ENCODE measurements at regions not wholly inside any gene's neighbourhood (a gene's known extent, or its start where the extent isn't known, plus 50 kb on each side); places are given as distances from the start of the nearest gene placed in this dataset.

GRCh38 chr1:193806079-193807048, 620.0 kb upstream of the B3GALT2 start:
- no peak for DNase-seq

GRCh38 chr1:193799948-193800690, 613.7 kb upstream of the B3GALT2 start:
- peak; percentile 34 for DNase-seq

- DNase-seq: no peak
Measured at GRCh38 chr1:193799371-193799770, 613.0 kb upstream of the B3GALT2 start.

DNA sequence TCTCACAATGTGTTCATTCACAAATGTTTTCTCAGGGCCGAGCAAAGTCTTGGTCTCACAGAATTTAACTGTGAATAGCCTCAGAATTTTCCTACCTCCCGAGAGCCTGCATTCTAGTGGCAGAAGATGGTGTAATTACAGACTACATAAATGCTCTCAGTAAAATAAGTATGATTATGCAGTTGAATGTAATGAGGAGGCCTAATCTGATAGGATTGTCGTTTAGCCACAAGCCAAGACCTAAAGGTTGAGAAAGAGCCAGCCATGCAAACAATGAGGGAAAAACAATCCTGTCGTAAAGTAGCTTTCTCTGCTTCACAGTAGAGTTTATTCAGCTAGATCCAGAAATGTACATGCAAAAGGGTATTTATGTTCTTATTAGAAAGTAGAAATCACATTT, 607.8 kb upstream of the B3GALT2 start:
- DNase-seq: no peak

- DNase-seq: no peak
Measured at GRCh38 chr1:193791746-193792145, 605.3 kb upstream of the B3GALT2 start.

GRCh38 chr1:193787061-193787460, 600.6 kb upstream of the B3GALT2 start:
- no peak for DNase-seq

DNA sequence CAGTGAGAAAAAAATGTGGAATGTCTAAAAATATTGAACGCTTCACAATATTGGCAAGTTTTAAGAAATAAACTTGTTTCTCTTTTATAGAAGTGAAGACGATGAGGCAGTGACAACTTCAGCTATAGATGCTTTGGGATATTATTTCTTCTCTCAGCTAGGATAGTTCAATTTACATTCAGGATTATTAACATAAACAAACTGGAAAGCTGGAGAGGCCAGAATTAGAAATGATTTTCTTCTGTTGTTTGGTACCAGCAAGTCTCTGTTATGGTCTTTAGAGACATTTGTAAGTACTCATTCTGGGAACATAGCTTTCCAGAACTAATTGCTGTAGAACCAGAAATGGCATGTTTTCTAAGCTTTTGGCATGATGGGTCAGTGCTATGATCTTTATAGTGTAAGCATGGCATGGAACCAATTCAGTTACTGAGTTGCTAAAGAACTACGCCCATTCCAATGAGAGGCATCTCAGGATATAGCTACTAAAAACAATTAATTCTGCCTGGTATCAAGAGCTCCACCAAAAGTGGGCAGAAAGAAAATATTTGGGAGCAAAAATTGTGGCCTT, 599.5 kb upstream of the B3GALT2 start:
- no peak for DNase-seq

GRCh38 chr1:193774536-193775323, 588.3 kb upstream of the B3GALT2 start:
- DNase-seq: no peak

DNA sequence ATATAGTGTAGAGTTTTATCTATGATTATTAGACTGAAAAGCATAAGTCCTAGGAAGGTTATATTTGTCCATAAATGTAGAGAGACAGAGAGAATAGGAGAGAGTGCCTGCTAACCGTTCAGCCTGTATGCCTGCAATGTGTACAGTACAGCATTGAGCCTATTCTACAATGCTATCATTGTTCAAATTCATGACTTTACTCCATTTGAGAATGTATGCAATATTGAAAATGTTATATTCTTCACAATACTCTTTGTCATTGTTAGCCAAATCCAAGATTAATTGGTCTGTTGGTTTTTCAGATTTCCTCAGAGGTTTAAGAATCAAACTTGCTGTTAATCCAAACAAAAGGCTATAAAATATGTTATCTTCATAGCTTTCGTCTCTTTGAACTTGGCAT, 585.2 kb upstream of the B3GALT2 start:
- DNase-seq: no peak

GRCh38 chr1:193769651-193770050, 583.2 kb upstream of the B3GALT2 start:
- peak; percentile 39 for DNase-seq

DNA sequence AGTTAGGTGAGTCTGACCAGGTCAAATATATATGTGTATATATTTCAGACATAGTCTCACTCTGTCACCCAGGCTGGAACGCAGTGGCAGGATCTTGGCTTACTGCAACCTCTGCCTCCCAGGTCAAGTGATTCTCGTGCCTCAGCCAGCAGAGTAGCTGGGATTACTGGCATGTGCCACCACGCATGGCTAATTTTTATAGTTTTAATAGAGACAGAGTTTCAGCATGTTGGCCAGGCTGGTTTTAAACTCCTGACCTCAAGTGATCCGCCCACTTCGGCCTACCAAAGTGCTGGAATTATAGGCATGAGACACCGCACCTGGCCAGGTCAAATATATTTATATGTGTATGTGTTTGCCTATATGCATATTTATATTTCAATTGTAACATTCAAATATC, 581.5 kb upstream of the B3GALT2 start:
- no peak for DNase-seq

DNA sequence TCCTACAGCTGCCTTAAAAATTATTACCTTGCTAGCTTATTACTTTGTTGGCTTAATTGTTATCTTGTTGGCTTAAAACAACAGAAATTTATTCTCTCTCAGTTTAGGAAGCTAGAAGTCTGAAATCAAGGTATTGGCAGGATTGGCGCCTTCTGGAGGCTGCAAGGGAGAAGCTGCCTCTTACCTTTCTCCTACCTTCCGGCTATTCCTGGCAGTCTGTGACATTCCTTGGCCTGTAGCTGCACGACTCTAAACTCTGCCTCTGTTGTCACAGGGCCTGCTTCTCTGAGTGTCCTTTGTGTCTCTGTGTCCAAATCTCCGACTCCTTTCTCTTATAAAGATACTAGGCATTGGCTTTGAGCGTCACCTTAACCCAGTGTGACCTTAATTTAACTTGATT, 579.9 kb upstream of the B3GALT2 start:
- no peak for DNase-seq

DNA sequence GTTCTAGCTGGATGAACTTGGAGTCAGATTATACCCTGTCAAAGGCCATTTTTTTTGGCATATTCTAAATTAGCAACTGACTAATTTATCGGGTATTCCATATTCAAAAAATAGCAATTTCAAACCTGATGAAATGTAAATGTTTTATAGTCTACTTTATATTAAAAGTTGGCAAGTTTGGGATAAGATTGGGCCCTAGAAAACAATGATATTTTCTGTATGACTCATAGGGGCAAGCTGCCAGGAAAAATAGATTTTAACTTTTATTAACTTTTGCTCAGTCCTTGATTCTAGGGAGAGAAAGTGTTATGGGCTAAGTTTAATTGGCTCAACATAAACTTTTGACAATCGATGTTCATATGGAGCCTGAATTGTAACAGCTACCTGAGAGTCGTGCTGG, 576.9 kb upstream of the B3GALT2 start:
- DNase-seq: peak; percentile 43

GRCh38 chr1:193762236-193762635, 575.8 kb upstream of the B3GALT2 start:
- DNase-seq: no peak

- no peak for DNase-seq
Measured at GRCh38 chr1:193755441-193755840, 569.0 kb upstream of the B3GALT2 start.

DNA sequence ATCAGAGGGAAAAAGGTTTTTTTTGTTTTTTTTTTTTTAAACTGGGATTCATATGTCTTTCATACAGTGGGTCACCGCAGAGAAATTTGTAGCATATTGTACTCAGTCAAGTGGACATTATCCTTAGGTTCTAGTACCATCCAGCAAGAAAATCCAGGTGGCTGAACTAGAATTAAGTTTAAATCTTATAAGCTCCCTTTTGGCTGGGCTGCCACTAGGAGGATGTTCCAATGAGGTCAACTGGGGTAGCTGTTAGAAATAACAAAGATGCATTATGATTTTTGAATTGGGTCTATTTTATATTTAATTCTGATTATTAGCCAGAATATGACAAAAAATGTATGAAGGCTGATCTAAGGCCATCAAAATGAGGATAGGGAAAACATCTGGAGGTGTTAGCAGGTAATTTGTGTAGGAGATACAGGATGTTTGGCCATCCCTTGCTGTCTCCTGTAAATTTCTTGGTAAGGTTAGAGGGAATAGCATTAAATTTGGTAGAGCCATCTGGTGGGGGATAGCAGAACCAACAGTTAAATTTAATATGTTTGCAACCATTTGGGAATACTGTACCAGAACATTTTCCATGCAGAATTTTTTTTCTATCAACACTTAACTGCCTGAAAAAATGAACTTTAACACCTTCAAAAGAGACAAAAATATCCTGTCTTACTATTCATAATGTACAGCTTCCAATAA, 568.5 kb upstream of the B3GALT2 start:
- DNase-seq: peak; percentile 12

- DNase-seq: no peak
Measured at GRCh38 chr1:193754151-193754550, 567.7 kb upstream of the B3GALT2 start.

GRCh38 chr1:193753038-193753756, 566.8 kb upstream of the B3GALT2 start:
- DNase-seq: no peak

DNA sequence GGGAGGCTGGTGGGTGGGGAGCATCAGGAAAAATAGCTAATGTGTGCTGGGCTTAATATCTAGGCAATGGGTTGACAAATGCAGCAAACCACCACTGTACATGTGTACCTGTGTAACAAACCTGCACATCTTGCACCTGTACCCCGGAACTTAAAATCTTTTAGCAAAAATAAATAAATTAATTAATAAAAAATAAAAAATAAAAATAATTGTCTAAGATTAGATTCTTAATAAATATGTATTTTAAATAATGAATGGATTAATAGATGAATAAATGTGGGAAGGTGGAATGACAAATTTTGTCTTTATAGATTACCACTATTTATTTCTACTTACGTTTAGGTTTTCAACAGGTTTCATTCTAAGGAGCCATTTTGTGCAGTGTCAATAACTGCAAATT, 563.5 kb upstream of the B3GALT2 start:
- DNase-seq: no peak

GRCh38 chr1:193747579-193747978, 561.2 kb upstream of the B3GALT2 start:
- peak; percentile 32 for DNase-seq

DNA sequence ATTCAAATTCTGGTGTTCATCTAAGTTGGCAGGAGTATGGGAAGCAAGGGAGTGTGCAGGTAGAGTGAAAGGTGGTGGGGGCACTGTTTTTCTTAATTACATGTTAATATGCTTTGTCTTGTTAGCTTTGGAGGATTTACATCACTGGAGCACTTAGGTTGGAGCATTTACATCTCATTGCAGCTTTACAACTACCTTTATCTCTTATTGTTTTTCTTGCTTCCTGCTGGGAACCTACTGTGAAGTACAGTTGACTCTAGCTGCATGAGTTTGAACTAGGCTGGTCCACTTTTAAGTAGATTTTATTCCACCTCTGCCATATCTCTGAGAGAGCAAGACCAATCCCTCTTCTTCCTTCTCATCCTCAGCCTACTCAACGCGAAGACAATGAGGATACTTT, 554.8 kb upstream of the B3GALT2 start:
- no peak for DNase-seq

DNA sequence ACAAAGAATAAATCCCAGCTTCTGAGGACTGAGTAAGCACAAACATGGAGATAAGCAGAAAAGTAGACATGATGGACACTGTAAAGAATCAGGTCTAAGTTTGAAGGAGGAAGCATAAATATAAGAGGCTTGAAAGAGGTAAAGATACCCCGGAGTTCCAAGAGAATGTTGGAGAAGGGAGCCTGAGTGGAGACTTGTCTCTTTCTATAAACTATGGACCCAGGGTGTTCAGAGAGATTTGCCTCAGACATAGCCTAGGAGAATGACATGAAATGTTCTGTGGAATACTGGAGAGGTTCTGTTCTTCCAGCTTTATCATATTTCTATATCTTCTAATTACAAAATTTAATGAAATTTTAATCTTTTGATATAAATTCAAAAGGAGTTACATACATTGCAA, 554.3 kb upstream of the B3GALT2 start:
- no peak for DNase-seq

All from fibroblast of upper back skin (primary cell).